Thoracic aorta (tissue), 2 donors: ENCODE measurements at regions not wholly inside any gene's neighbourhood (a gene's known extent, or its start where the extent isn't known, plus 50 kb on each side); places are given as distances from the start of the nearest gene placed in this dataset.
"Not testable (repeated sequence)": the region's sequence is repeated elsewhere in the genome, so short reads cannot be mapped to it uniquely, and the experiment has no call there.

ENCODE experiments used
- ATAC-seq: fragments of 150-250 bp; one replicate; pipeline ENCODE4 v1.8.0; 2017; ENCODE audit warnings: low read depth; ENCODE audit not compliant: insufficient number of reproducible peaks, low FRiP score
- DNase-seq: peaks from one replicate; pipeline ENCODE4 v3.0.0-alpha.2; 2020; ENCODE audit warnings: low spot score
- H3K27ac ChIP-seq, 2 donors: fragments of 200-600 bp; sonication (generic); 1 replicate in 1 of 2; 2 replicates in 1 of 2; pipeline ENCODE4 v1.5.1; 2016; ENCODE audit warnings: mild to moderate bottlenecking in 2 of 2, moderate library complexity in 2 of 2
- H3K27me3 ChIP-seq: fragments of 200-600 bp; sonication (generic); replicated peaks from 2 replicates; pipeline ENCODE4 v1.6.0; 2016; ENCODE audit warnings: mild to moderate bottlenecking; ENCODE audit not compliant: insufficient read depth
- H3K36me3 ChIP-seq: fragments of 200-600 bp; sonication (generic); one replicate; pipeline ENCODE4 v1.5.1; 2016
- H3K4me1 ChIP-seq, 2 donors: fragments of 200-600 bp; sonication (generic); 1 replicate in 1 of 2; 2 replicates in 1 of 2; pipeline versions ENCODE4 v1.5.1 to v1.6.0; 2016; ENCODE audit warnings: low read depth in 2 of 2, mild to moderate bottlenecking in 1 of 2; ENCODE audit not compliant: control insufficient read depth in 1 of 2
- H3K4me3 ChIP-seq: fragments of 200-600 bp; sonication (generic); 2 replicates; pipeline ENCODE4 v1.5.1; 2016; ENCODE audit warnings: mild to moderate bottlenecking
- H3K9me3 ChIP-seq: fragments of 200-600 bp; sonication (generic); 2 replicates; pipeline ENCODE4 v1.5.1; 2016

GRCh38 chr2:131604652-131605051 is 77.0 kb downstream of the CCDC74A start:
- not testable (repeated sequence) for H3K4me1 ChIP-seq, H3K36me3 ChIP-seq, H3K27me3 ChIP-seq, H3K4me3 ChIP-seq, H3K27ac ChIP-seq, ATAC-seq, H3K9me3 ChIP-seq, DNase-seq

- H3K4me3 ChIP-seq, DNase-seq, H3K4me1 ChIP-seq, H3K27ac ChIP-seq, H3K9me3 ChIP-seq, H3K27me3 ChIP-seq, H3K36me3 ChIP-seq, ATAC-seq: not testable (repeated sequence)
These were observed 78.7 kb downstream of the CCDC74A start for GRCh38 chr2:131606366-131606765.

GRCh38 chr2:131607056-131607455 is 79.4 kb downstream of the CCDC74A start:
- not testable (repeated sequence) for H3K27ac ChIP-seq, ATAC-seq, H3K27me3 ChIP-seq, DNase-seq, H3K9me3 ChIP-seq, H3K36me3 ChIP-seq, H3K4me3 ChIP-seq, H3K4me1 ChIP-seq

- not testable (repeated sequence) for H3K9me3 ChIP-seq, H3K4me3 ChIP-seq, H3K27ac ChIP-seq, ATAC-seq, H3K27me3 ChIP-seq, H3K4me1 ChIP-seq, DNase-seq, H3K36me3 ChIP-seq
These were observed 86.9 kb downstream of the CCDC74A start for GRCh38 chr2:131614539-131614938.

GRCh38 chr2:131618320-131618719 is 90.6 kb downstream of the CCDC74A start:
- not testable (repeated sequence) for H3K4me1 ChIP-seq, H3K27me3 ChIP-seq, H3K27ac ChIP-seq, DNase-seq, ATAC-seq, H3K9me3 ChIP-seq, H3K4me3 ChIP-seq, H3K36me3 ChIP-seq

- DNase-seq, ATAC-seq, H3K27me3 ChIP-seq, H3K27ac ChIP-seq, H3K4me1 ChIP-seq, H3K4me3 ChIP-seq, H3K9me3 ChIP-seq, H3K36me3 ChIP-seq: not testable (repeated sequence)
These were observed 95.2 kb downstream of the CCDC74A start for GRCh38 chr2:131622874-131623273.

GRCh38 chr2:131626011-131626410 is 98.3 kb downstream of the CCDC74A start:
- not testable (repeated sequence) for H3K9me3 ChIP-seq

GRCh38 chr2:131626565-131626964 is 98.9 kb downstream of the CCDC74A start:
- not testable (repeated sequence) for H3K27ac ChIP-seq

More at GRCh38 chr2:131626011-131626410, 98.3 kb downstream of the CCDC74A start:
- not testable (repeated sequence) for H3K36me3 ChIP-seq, H3K4me1 ChIP-seq, ATAC-seq, H3K27ac ChIP-seq, DNase-seq, H3K4me3 ChIP-seq, H3K27me3 ChIP-seq

GRCh38 chr2:131627777-131628176 is 100.1 kb downstream of the CCDC74A start:
- ATAC-seq, H3K4me3 ChIP-seq: not testable (repeated sequence)

More at GRCh38 chr2:131626565-131626964, 98.9 kb downstream of the CCDC74A start:
- H3K4me1 ChIP-seq, H3K9me3 ChIP-seq, H3K36me3 ChIP-seq, DNase-seq, H3K27me3 ChIP-seq, ATAC-seq, H3K4me3 ChIP-seq: not testable (repeated sequence)

GRCh38 chr2:131631648-131632047 is 104.0 kb downstream of the CCDC74A start:
- DNase-seq, H3K4me3 ChIP-seq, H3K4me1 ChIP-seq, H3K9me3 ChIP-seq, ATAC-seq, H3K27ac ChIP-seq, H3K36me3 ChIP-seq, H3K27me3 ChIP-seq: not testable (repeated sequence)

More at GRCh38 chr2:131627777-131628176, 100.1 kb downstream of the CCDC74A start:
- H3K9me3 ChIP-seq, H3K27me3 ChIP-seq, H3K4me1 ChIP-seq, DNase-seq, H3K27ac ChIP-seq, H3K36me3 ChIP-seq: not testable (repeated sequence)

GRCh38 chr2:131633405-131633804 is 105.7 kb downstream of the CCDC74A start:
- not testable (repeated sequence) for DNase-seq, H3K36me3 ChIP-seq, H3K9me3 ChIP-seq, ATAC-seq, H3K27me3 ChIP-seq, H3K4me3 ChIP-seq, H3K4me1 ChIP-seq, H3K27ac ChIP-seq

- DNase-seq, H3K4me1 ChIP-seq, H3K27ac ChIP-seq, ATAC-seq, H3K36me3 ChIP-seq, H3K9me3 ChIP-seq, H3K27me3 ChIP-seq, H3K4me3 ChIP-seq: not testable (repeated sequence)
These were observed 106.4 kb downstream of the CCDC74A start for GRCh38 chr2:131633827-131634695.
